Keratinocyte (primary cell): ENCODE measurements at regions not wholly inside any gene's neighbourhood (a gene's known extent, or its start where the extent isn't known, plus 50 kb on each side); places are given as distances from the start of the nearest gene placed in this dataset.

Source experiments
- DNase-seq: peaks from one replicate; pipeline ENCODE4 v3.0.0-alpha.2; 2011; ENCODE audit warnings: low read depth, missing footprints, low spot score
- FAIRE-seq: peaks from 2 replicates; lab custom pipeline; 2011; peaks lifted over from hg19 to GRCh38; lab: Jason Lieb, UNC
- H2AFZ ChIP-seq: 2 replicates; pipeline ENCODE4 v1.6.0; 2012; ENCODE audit warnings: low read length, control low read depth, inconsistent platforms; ENCODE audit not compliant: control insufficient read depth
- H3K27ac ChIP-seq: 2 replicates; pipeline ENCODE4 v1.5.1; 2011; ENCODE audit warnings: low read length; ENCODE audit not compliant: control insufficient read depth, insufficient read depth
- H3K27me3 ChIP-seq: 3 replicates; pipeline ENCODE4 v1.6.0; 2011; ENCODE audit warnings: low read length; ENCODE audit not compliant: control insufficient read depth, insufficient read depth; ENCODE audit errors: extremely low read depth
- H3K36me3 ChIP-seq, 2 experiments: 2 replicates in 1 of 2; 3 replicates in 1 of 2; pipeline ENCODE4 v1.5.1; 2011; ENCODE audit warnings: low read length in 2 of 2, mild to moderate bottlenecking in 1 of 2; ENCODE audit not compliant: control insufficient read depth in 2 of 2, insufficient read depth in 2 of 2; ENCODE audit errors: extremely low read depth in 1 of 2
- H3K4me1 ChIP-seq: 3 replicates; pipeline ENCODE4 v1.5.1; 2011; ENCODE audit warnings: low read length; ENCODE audit not compliant: control insufficient read depth, insufficient read depth; ENCODE audit errors: extremely low read depth
- H3K4me2 ChIP-seq: 3 replicates; pipeline ENCODE4 v1.6.0; 2011; ENCODE audit warnings: low read depth, low read length; ENCODE audit not compliant: control insufficient read depth, insufficient read depth; ENCODE audit errors: extremely low read depth
- H3K4me3 ChIP-seq, 3 experiments: fragments of 200-600 bp in 1 of 3; sonication (generic) in 1 of 3; 2 replicates in 2 of 3; 3 replicates in 1 of 3; pipeline ENCODE4 v1.5.1; 2011 to 2016; ENCODE audit warnings: low read length in 3 of 3, mild to moderate bottlenecking in 3 of 3, control low read depth in 2 of 3, inconsistent platforms in 1 of 3, low read depth in 1 of 3, mixed read lengths in 1 of 3, mixed run types in 1 of 3, moderate library complexity in 1 of 3; ENCODE audit not compliant: control insufficient read depth in 2 of 3, insufficient read depth in 2 of 3; ENCODE audit errors: extremely low read depth in 1 of 3
- H3K79me2 ChIP-seq: 2 replicates; pipeline ENCODE4 v1.6.0; 2012; ENCODE audit warnings: low read length; ENCODE audit not compliant: control insufficient read depth, insufficient read depth
- H3K9ac ChIP-seq: 3 replicates; pipeline ENCODE4 v1.6.0; 2011; ENCODE audit warnings: low read length; ENCODE audit not compliant: control insufficient read depth, insufficient read depth; ENCODE audit errors: extremely low read depth
- H3K9me1 ChIP-seq: 3 replicates; pipeline ENCODE4 v1.6.0; 2011; ENCODE audit warnings: low read length; ENCODE audit not compliant: control insufficient read depth, insufficient read depth; ENCODE audit errors: extremely low read depth
- H3K9me3 ChIP-seq: 2 replicates; pipeline ENCODE4 v1.5.1; 2012; ENCODE audit warnings: low read depth, low read length; ENCODE audit not compliant: control insufficient read depth
- H4K20me1 ChIP-seq: 3 replicates; pipeline ENCODE4 v1.6.0; 2011; ENCODE audit warnings: low read length; ENCODE audit not compliant: control insufficient read depth, insufficient read depth; ENCODE audit errors: extremely low read depth
- EZH2 ChIP-seq: IDR thresholded peaks from one replicate; pipeline ENCODE4 v1.6.1; 2012; ENCODE audit warnings: inconsistent platforms, mild to moderate bottlenecking, low read length, moderate library complexity
- dilution Hi-C: fragments of 300-500 bp; cut with MboI; formaldehyde crosslinking; loops from one replicate; pipeline ENCODE4 v1.7.0; 2020; ENCODE audit warnings: low sequenced_read_pairs; ENCODE audit not compliant: extremely low pct_ligation_motif_present
- TF ChIP-seq, protein P1 (sequence below), 3 experiments: IDR thresholded peaks in 1 of 3; conservative IDR thresholded peaks in 1 of 3; optimal IDR thresholded peaks in 1 of 3; 2 replicates in 2 of 3; 3 replicates in 1 of 3; pipeline versions ENCODE3 to v1.5.1; 2011; ENCODE audit warnings: low read length in 3 of 3, mild to moderate bottlenecking in 3 of 3, moderate library complexity in 2 of 3, control low read depth in 1 of 3, inconsistent platforms in 1 of 3; ENCODE audit not compliant: insufficient read depth in 2 of 3; ENCODE audit errors: extremely low read depth in 1 of 3

DNA sequence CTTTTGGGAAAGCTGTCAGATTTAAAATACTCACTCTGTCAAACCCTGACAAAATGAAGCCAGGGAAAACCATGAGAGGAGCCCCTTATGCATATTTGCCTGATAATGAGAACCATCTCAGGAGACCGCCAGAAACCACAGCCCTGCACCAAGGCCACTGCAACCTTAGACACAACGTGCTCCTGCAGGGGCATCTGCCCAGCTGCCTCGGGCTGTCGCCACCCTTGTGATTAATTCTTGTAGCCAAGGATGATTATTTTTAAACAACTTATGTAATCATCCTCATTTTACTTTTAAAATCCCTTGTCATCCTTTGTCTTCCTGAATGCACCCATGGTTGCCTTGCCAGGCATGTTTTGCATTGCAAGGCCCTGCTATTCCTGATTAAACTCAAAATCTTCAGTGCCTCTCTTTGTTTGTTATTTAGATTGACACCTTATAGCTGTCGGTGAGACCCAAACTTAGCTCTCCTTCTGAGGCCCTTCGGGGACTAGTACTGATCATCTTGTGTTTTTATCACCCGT lies 766.4 kb upstream of the TMEM132C start:
- no peak overlapping the region for H3K4me3 ChIP-seq
- no peaks in the 10 kb centered on the region for H3K27me3 ChIP-seq
- no peaks in the 10 kb centered on the region for H3K4me1 ChIP-seq
- dilution Hi-C loops: no loop called here
- H3K9ac ChIP-seq: no peak overlapping the region
- DNase-seq (no peak), FAIRE-seq (no peak)
- no peak overlapping the region for H3K4me2 ChIP-seq
- TF ChIP-seq, protein P1, sequence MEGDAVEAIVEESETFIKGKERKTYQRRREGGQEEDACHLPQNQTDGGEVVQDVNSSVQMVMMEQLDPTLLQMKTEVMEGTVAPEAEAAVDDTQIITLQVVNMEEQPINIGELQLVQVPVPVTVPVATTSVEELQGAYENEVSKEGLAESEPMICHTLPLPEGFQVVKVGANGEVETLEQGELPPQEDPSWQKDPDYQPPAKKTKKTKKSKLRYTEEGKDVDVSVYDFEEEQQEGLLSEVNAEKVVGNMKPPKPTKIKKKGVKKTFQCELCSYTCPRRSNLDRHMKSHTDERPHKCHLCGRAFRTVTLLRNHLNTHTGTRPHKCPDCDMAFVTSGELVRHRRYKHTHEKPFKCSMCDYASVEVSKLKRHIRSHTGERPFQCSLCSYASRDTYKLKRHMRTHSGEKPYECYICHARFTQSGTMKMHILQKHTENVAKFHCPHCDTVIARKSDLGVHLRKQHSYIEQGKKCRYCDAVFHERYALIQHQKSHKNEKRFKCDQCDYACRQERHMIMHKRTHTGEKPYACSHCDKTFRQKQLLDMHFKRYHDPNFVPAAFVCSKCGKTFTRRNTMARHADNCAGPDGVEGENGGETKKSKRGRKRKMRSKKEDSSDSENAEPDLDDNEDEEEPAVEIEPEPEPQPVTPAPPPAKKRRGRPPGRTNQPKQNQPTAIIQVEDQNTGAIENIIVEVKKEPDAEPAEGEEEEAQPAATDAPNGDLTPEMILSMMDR (optimal IDR thresholded peaks at IDR 0.05 in 1 of 3, IDR thresholded peaks at IDR 0.05 in 1 of 3, conservative IDR thresholded peaks at IDR 0.05 in 1 of 3; ENCODE audit: extremely low read depth in 1 of 3, insufficient read depth in 2 of 3, low read length in 3 of 3): no peak
- TF ChIP-seq EZH2: no peak
- H3K27ac ChIP-seq: no peak overlapping the region
- H3K9me1 ChIP-seq: no peaks in the 10 kb centered on the region
- no peaks in the 10 kb centered on the region for H3K9me3 ChIP-seq
- H3K36me3 ChIP-seq: no peaks in the 10 kb centered on the region
- no peaks in the 10 kb centered on the region for H3K79me2 ChIP-seq
- H2AFZ ChIP-seq: no peak overlapping the region
- H4K20me1 ChIP-seq: no peaks in the 10 kb centered on the region

DNA sequence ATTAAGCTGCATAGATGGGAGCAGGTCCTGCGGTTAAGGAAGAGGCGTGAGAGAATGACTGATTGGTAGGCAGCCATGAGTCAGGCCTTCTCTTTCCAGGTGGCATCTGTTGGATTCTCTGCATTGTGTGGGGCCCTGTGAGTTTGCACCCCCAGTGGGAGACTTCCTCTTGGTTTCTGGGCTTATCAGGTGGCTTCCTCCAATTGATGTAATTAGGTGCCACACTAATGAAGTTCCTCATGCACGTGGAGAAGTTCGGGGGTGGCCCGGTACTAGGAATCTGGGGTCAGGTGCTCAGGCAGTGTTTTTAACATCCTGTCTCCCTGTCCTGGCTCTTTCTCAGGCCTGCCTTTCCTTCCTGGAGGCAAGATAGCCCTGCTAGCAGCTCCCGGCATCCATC lies 765.1 kb upstream of the TMEM132C start:
- Histone ChIP-seq H2AFZ (no peak overlapping the region), H3K27me3 (no peaks in the 10 kb centered on the region), H3K36me3 (no peaks in the 10 kb centered on the region), H4K20me1 (no peaks in the 10 kb centered on the region), H3K9me3 (no peaks in the 10 kb centered on the region), H3K27ac (no peak overlapping the region), H3K9ac (no peak overlapping the region), H3K4me1 (no peaks in the 10 kb centered on the region), H3K4me2 (no peak overlapping the region), H3K9me1 (no peaks in the 10 kb centered on the region), H3K4me3 (no peak overlapping the region), H3K79me2 (no peaks in the 10 kb centered on the region)
- DNase-seq: no peak
- dilution Hi-C loops: no loop called here
- TF ChIP-seq, protein P1 (optimal IDR thresholded peaks at IDR 0.05 in 1 of 3, IDR thresholded peaks at IDR 0.05 in 1 of 3, conservative IDR thresholded peaks at IDR 0.05 in 1 of 3; ENCODE audit: extremely low read depth in 1 of 3, insufficient read depth in 2 of 3, low read length in 3 of 3): no peak
- TF ChIP-seq EZH2: no peak
- no peak for FAIRE-seq
